Type B pancreatic cell (in vitro differentiated cells): ENCODE measurements at regions not wholly inside any gene's neighbourhood (a gene's known extent, or its start where the extent isn't known, plus 50 kb on each side); places are given as distances from the start of the nearest gene placed in this dataset.
"Not testable (repeated sequence)": the region's sequence is repeated elsewhere in the genome, so short reads cannot be mapped to it uniquely, and the experiment has no call there.

Source experiments
- DNase-seq: peaks from one replicate; pipeline ENCODE4 v3.0.0; 2021; ENCODE audit warnings: mixed read lengths; ENCODE audit not compliant: unreplicated experiment; ENCODE audit errors: extremely low spot score
- H3K27ac Mint-ChIP-seq: 2 replicates; pipeline ENCODE4 v1.8.0; 2021; ENCODE audit warnings: mild to moderate bottlenecking, mixed read lengths
- H3K27me3 Mint-ChIP-seq: 2 replicates; pipeline ENCODE4 v1.8.0; 2021; ENCODE audit warnings: mixed read lengths
- H3K36me3 Mint-ChIP-seq: 2 replicates; pipeline ENCODE4 v1.8.0; 2021; ENCODE audit warnings: mixed read lengths
- H3K4me1 Mint-ChIP-seq: one replicate; pipeline ENCODE4 v1.8.0; 2021; ENCODE audit warnings: mixed read lengths; ENCODE audit not compliant: unreplicated experiment
- H3K4me3 Mint-ChIP-seq: 2 replicates; pipeline ENCODE4 v1.8.0; 2021; ENCODE audit warnings: mild to moderate bottlenecking, mixed read lengths
- H3K9me3 Mint-ChIP-seq: 2 replicates; pipeline ENCODE4 v1.8.0; 2021; ENCODE audit warnings: mixed read lengths
- CTCF ChIP-seq: fragments of 200-600 bp; sonication (generic); conservative IDR thresholded peaks from 2 replicates; pipeline ENCODE4 v1.5.0; 2021; ENCODE audit warnings: antibody characterized with exemption, mild to moderate bottlenecking

DNA sequence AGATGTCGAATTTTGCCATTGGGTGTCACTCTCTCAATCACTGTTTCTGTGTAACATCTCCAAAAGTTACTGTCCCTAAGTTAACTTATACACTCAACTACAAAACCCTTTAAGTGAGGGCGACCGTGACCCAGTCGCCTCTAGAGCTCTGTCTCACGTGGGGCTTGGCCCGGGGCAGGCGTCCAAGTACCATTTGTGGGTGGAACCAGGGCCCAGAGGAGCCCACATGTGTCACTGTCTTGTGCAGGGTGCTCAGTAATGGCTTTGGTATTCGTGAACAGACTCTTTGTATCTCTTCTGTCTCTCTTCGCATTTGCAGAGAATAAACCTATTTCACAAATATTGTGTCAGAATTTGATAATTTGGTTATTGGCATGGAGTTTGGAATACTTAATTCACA lies 109.9 kb upstream of the THBS2 start:
- DNase-seq, result no peak
- Mint-ChIP-seq H3K9me3 (no peaks in the 10 kb centered on the region), H3K4me3 (no peak overlapping the region), H3K27me3 (peaks cover 5% of the 10 kb centered on the region), H3K36me3 (no peaks in the 10 kb centered on the region), H3K27ac (no peak overlapping the region), H3K4me1 (no peaks in the 10 kb centered on the region)
- TF ChIP-seq CTCF, result no peak

DNA sequence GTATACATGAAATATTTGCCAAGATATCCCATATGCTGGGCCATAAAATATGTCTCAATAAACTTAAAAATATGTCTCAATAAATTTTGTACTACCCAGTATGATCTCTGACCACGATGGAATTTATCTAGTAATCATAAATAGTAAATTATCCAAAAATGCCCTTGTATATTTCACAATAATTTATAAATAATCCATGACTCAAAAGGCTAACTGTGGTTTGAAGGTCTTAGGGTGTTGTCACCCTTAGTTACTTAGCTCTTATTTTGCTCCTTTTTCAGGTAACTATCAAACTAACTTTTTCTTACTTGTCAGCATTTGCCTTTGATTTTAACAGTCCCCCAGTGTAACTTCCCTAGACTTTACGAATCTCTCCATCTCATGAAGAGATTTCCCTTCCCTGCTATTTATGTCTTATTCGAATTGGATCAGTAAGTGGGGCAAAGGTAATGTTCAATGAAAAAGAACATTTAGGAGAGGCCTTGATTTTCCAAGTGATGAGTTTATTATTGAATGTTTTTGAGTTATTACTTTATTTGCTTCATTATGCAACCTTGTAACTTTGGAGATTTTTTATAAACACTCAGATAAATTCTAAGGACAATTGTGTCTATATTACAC lies 109.0 kb upstream of the THBS2 start:
- no peaks in the 10 kb centered on the region for H3K36me3 Mint-ChIP-seq
- H3K9me3 Mint-ChIP-seq, result no peaks in the 10 kb centered on the region
- no peaks in the 10 kb centered on the region for H3K4me1 Mint-ChIP-seq
- no peak for DNase-seq
- no peak for TF ChIP-seq CTCF
- H3K27ac Mint-ChIP-seq, result no peak overlapping the region
- no peak overlapping the region for H3K4me3 Mint-ChIP-seq
- H3K27me3 Mint-ChIP-seq, result peaks cover 5% of the 10 kb centered on the region

GRCh38 chr6:169355001-169355400 lies 101.4 kb upstream of the THBS2 start:
- not testable (repeated sequence) for H3K36me3 Mint-ChIP-seq, DNase-seq, H3K4me3 Mint-ChIP-seq, H3K9me3 Mint-ChIP-seq, H3K4me1 Mint-ChIP-seq, H3K27ac Mint-ChIP-seq, H3K27me3 Mint-ChIP-seq

- Mint-ChIP-seq H3K4me3 (peak overlapping the region; percentile 28), H3K4me1 (peaks cover 15% of the 10 kb centered on the region), H3K9me3 (no peaks in the 10 kb centered on the region), H3K27me3 (peaks cover 3% of the 10 kb centered on the region), H3K27ac (no peak overlapping the region), H3K36me3 (no peaks in the 10 kb centered on the region)
- no peak for TF ChIP-seq CTCF
- DNase-seq, result no peak
These were observed 91.5 kb upstream of the THBS2 start for GRCh38 chr6:169345146-169345545.

GRCh38 chr6:169344750-169345065 lies 91.1 kb upstream of the THBS2 start:
- Mint-ChIP-seq H3K27me3 (peaks cover 3% of the 10 kb centered on the region), H3K4me3 (peak overlapping the region; percentile 28), H3K36me3 (no peaks in the 10 kb centered on the region), H3K9me3 (no peaks in the 10 kb centered on the region), H3K27ac (no peak overlapping the region), H3K4me1 (peaks cover 18% of the 10 kb centered on the region)
- no peak for DNase-seq
- TF ChIP-seq CTCF, result no peak

GRCh38 chr6:169343886-169344749 lies 90.5 kb upstream of the THBS2 start:
- Mint-ChIP-seq H3K27me3 (peaks cover 3% of the 10 kb centered on the region), H3K36me3 (no peaks in the 10 kb centered on the region), H3K4me1 (peaks cover 22% of the 10 kb centered on the region), H3K27ac (no peak overlapping the region), H3K9me3 (no peaks in the 10 kb centered on the region), H3K4me3 (no peak overlapping the region)
- no peak for DNase-seq
- TF ChIP-seq CTCF, result no peak
